HFF-Myc (cell line): ENCODE measurements at regions not wholly inside any gene's neighbourhood (a gene's known extent, or its start where the extent isn't known, plus 50 kb on each side); places are given as distances from the start of the nearest gene placed in this dataset.

Source experiments
- DNase-seq: peaks from one replicate; pipeline ENCODE4 v3.0.0-alpha.2; 2011; ENCODE audit warnings: low read depth; ENCODE audit errors: extremely low read depth
- H3K4me3 ChIP-seq: replicated peaks from 2 replicates; pipeline ENCODE4 v1.5.1; 2011; ENCODE audit warnings: low read depth, mild to moderate bottlenecking, control low read depth, low read length
- CTCF ChIP-seq: IDR thresholded peaks from 2 replicates; pipeline ENCODE4 v1.5.1; 2012; ENCODE audit warnings: mild to moderate bottlenecking, low read depth, low read length, control low read depth; ENCODE audit errors: missing control alignments

- H3K4me3 ChIP-seq, result no peak overlapping the region
- TF ChIP-seq CTCF, result no peak
- no peak for DNase-seq
These were observed 885.7 kb upstream of the RAG2 start for GRCh38 chr11:37483761-37484160.

GRCh38 chr11:37474889-37475288 is 876.9 kb upstream of the RAG2 start:
- no peak for TF ChIP-seq CTCF

DNA sequence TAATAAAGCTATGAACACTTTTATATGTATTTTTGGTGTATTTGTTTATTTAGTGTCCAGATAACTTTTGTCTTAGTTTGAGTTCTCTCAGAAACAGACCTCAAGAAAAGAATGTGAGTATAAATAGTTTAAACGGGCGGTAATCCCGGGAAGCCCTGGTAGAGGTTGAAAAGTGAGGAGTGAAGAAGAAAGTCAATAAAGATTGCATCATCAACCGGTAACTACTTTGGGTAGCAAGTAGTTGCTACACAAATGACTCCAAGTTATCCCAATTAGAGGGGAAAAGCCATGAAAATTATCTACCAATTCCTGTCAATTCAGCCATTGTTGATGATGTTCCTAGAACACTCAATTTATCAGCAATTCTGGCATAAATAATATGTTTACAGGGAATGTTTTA is 870.3 kb upstream of the RAG2 start:
- DNase-seq, result no peak
- no peak for TF ChIP-seq CTCF
- no peak overlapping the region for H3K4me3 ChIP-seq

More at GRCh38 chr11:37474889-37475288, 876.9 kb upstream of the RAG2 start:
- no peak for DNase-seq
- no peak overlapping the region for H3K4me3 ChIP-seq

DNA sequence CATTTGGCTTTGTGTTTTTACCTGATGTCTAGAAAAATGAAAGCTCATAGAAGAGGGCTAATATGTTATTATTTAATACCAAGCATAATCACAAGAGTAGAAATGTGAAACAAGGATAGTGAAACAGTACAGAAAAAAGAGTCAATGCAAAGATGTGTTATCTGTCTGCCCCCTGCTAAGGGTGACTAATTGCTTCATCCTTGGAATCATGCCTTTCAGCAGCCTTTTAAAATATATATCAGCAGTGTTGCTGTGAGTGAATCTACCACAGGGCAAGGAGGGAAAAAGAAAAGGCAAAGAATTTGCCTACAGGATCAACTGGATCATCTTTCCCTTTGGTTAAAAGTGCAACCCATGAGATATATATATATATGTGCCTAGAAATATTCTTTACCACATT is 867.2 kb upstream of the RAG2 start:
- no peak overlapping the region for H3K4me3 ChIP-seq
- DNase-seq, result no peak
- no peak for TF ChIP-seq CTCF

GRCh38 chr11:37459456-37459855 is 861.4 kb upstream of the RAG2 start:
- DNase-seq, result no peak
- no peak overlapping the region for H3K4me3 ChIP-seq
- no peak for TF ChIP-seq CTCF

GRCh38 chr11:37456746-37457145 is 858.7 kb upstream of the RAG2 start:
- TF ChIP-seq CTCF, result no peak
- DNase-seq, result no peak
- H3K4me3 ChIP-seq, result no peak overlapping the region

- H3K4me3 ChIP-seq, result no peak overlapping the region
- no peak for TF ChIP-seq CTCF
- no peak for DNase-seq
These were observed 853.9 kb upstream of the RAG2 start for GRCh38 chr11:37451903-37452302.
